ENCODE measurements at regions not wholly inside any gene's neighbourhood (a gene's known extent, or its start where the extent isn't known, plus 50 kb on each side); places are given as distances from the start of the nearest gene placed in this dataset.
"Not testable (repeated sequence)": the region's sequence is repeated elsewhere in the genome, so short reads cannot be mapped to it uniquely, and the experiment has no call there.

- no peaks in the 10 kb centered on the region for H3K4me1 ChIP-seq (ENCODE audit: control insufficient read depth in 2 of 2, insufficient read depth in 2 of 2, low read length in 2 of 2)
- no peak for DNase-seq
- TF ChIP-seq CTCF (IDR thresholded peaks at IDR 0.05) (no peak), EZH2 (IDR thresholded peaks at IDR 0.05; ENCODE audit: borderline replicate concordance, insufficient read depth, low read depth, low read length, poor library complexity, severe bottlenecking) (no peak)
- H3K27ac ChIP-seq (ENCODE audit: low read length in 2 of 2), result no peak overlapping the region
- H3K4me3 ChIP-seq (ENCODE audit: control extremely low read depth in 1 of 5, extremely low read depth in 1 of 5, insufficient read depth in 1 of 5, low read depth in 2 of 5, low read length in 4 of 5), result no peak overlapping the region
- Mint-ChIP-seq H3K4me1 (no peaks in the 10 kb centered on the region), H3K27me3 (no peaks in the 10 kb centered on the region), H3K4me3 (no peak overlapping the region), H3K27ac (no peak overlapping the region), H3K9me3 (ENCODE audit: insufficient read depth) (peaks cover 3% of the 10 kb centered on the region)
- no peaks in the 10 kb centered on the region for H3K79me2 ChIP-seq (ENCODE audit: control insufficient read depth, insufficient read depth, low read length)
- ChIA-PET POLR2A (no interaction called here), CTCF (no interaction called here)
- no peak overlapping the region for H2AFZ ChIP-seq (ENCODE audit: insufficient read depth, low read depth, low read length, poor library complexity, severe bottlenecking)
- H3K9me3 ChIP-seq (ENCODE audit: control extremely low read depth in 1 of 3, control insufficient read depth in 2 of 3, insufficient read depth in 1 of 3, low read length in 2 of 3), result peaks cover 0 to 4% (median 0%) of the 10 kb centered on the region in 3 donors
- no peak for ATAC-seq (ENCODE audit: low read depth)
- no peaks in the 10 kb centered on the region for H4K20me1 ChIP-seq (ENCODE audit: control insufficient read depth, insufficient read depth, low read length, poor library complexity, severe bottlenecking)
- no peak overlapping the region for H3K9ac ChIP-seq (ENCODE audit: low read length)
- no peak overlapping the region for H3K4me2 ChIP-seq (replicated peaks; ENCODE audit: low read depth, low read length, poor library complexity, severe bottlenecking)
- H3K27me3 ChIP-seq (replicated peaks in 1 of 4; ENCODE audit: control extremely low read depth in 1 of 4, control insufficient read depth in 3 of 4, insufficient read depth in 4 of 4, low read length in 3 of 4), result no peaks in the 10 kb centered on the region
- H3K36me3 ChIP-seq (replicated peaks in 1 of 2; ENCODE audit: control extremely low read depth in 1 of 2, control insufficient read depth in 1 of 2, extremely low read depth in 1 of 2, insufficient read depth in 2 of 2, low read length in 1 of 2), result no peaks in the 10 kb centered on the region
- intact Hi-C loops (cut with micrococcal nuclease), result no loop called here
- WGBS (ENCODE audit: insufficient coverage), result no CpG with 5 or more reads among the region's 5 CpGs
These were observed 57.3 kb upstream of the NOVA1 start for GRCh38 chr14:26655128-26655527.

GRCh38 chr14:26663506-26663905, 65.7 kb upstream of the NOVA1 start:
- no peak overlapping the region for H3K27ac Mint-ChIP-seq
- no peaks in the 10 kb centered on the region for H4K20me1 ChIP-seq (ENCODE audit: control insufficient read depth, insufficient read depth, low read length, poor library complexity, severe bottlenecking)
- no peaks in the 10 kb centered on the region for H3K79me2 ChIP-seq (ENCODE audit: control insufficient read depth, insufficient read depth, low read length)
- no peak overlapping the region for H3K27ac ChIP-seq (ENCODE audit: low read length in 2 of 2)
- intact Hi-C loops (cut with micrococcal nuclease), result no loop called here
- peaks cover 10% of the 10 kb centered on the region for H3K9me3 Mint-ChIP-seq (ENCODE audit: insufficient read depth)
- no peaks in the 10 kb centered on the region for H3K27me3 ChIP-seq (replicated peaks in 1 of 4; ENCODE audit: control extremely low read depth in 1 of 4, control insufficient read depth in 3 of 4, insufficient read depth in 4 of 4, low read length in 3 of 4)
- no CpG with 5 or more reads among the region's 1 CpG for WGBS (ENCODE audit: insufficient coverage)
- no peaks in the 10 kb centered on the region for H3K4me1 Mint-ChIP-seq
- no peaks in the 10 kb centered on the region for H3K4me1 ChIP-seq (ENCODE audit: control insufficient read depth in 2 of 2, insufficient read depth in 2 of 2, low read length in 2 of 2)
- no peaks in the 10 kb centered on the region for H3K36me3 ChIP-seq (replicated peaks in 1 of 2; ENCODE audit: control extremely low read depth in 1 of 2, control insufficient read depth in 1 of 2, extremely low read depth in 1 of 2, insufficient read depth in 2 of 2, low read length in 1 of 2)
- TF ChIP-seq EZH2 (IDR thresholded peaks at IDR 0.05; ENCODE audit: borderline replicate concordance, insufficient read depth, low read depth, low read length, poor library complexity, severe bottlenecking) (no peak), CTCF (IDR thresholded peaks at IDR 0.05) (no peak)
- H3K4me3 ChIP-seq (ENCODE audit: control extremely low read depth in 1 of 5, extremely low read depth in 1 of 5, insufficient read depth in 1 of 5, low read depth in 2 of 5, low read length in 4 of 5), result no peak overlapping the region
- peaks cover 0 to 10% (median 0%) of the 10 kb centered on the region in 3 donors for H3K9me3 ChIP-seq (ENCODE audit: control extremely low read depth in 1 of 3, control insufficient read depth in 2 of 3, insufficient read depth in 1 of 3, low read length in 2 of 3)
- H2AFZ ChIP-seq (ENCODE audit: insufficient read depth, low read depth, low read length, poor library complexity, severe bottlenecking), result no peak overlapping the region
- no peak overlapping the region for H3K4me3 Mint-ChIP-seq
- H3K4me2 ChIP-seq (replicated peaks; ENCODE audit: low read depth, low read length, poor library complexity, severe bottlenecking), result no peak overlapping the region
- DNase-seq (no peak), ATAC-seq (ENCODE audit: low read depth) (no peak)
- ChIA-PET POLR2A (no interaction called here), CTCF (no interaction called here)
- H3K27me3 Mint-ChIP-seq, result no peaks in the 10 kb centered on the region
- H3K9ac ChIP-seq (ENCODE audit: low read length), result no peak overlapping the region

- not testable (repeated sequence) for H3K27ac Mint-ChIP-seq
These were observed 81.0 kb upstream of the NOVA1 start for GRCh38 chr14:26678732-26679420.

More at GRCh38 chr14:26678732-26679420, 81.0 kb upstream of the NOVA1 start:
- H4K20me1 ChIP-seq (ENCODE audit: control insufficient read depth, insufficient read depth, low read length, poor library complexity, severe bottlenecking); CTCF ChIA-PET; H3K4me1 Mint-ChIP-seq; intact Hi-C loops (cut with micrococcal nuclease); H3K36me3 ChIP-seq (replicated peaks in 1 of 2; ENCODE audit: control extremely low read depth in 1 of 2, control insufficient read depth in 1 of 2, extremely low read depth in 1 of 2, insufficient read depth in 2 of 2, low read length in 1 of 2); H3K9me3 Mint-ChIP-seq (ENCODE audit: insufficient read depth); H3K27ac ChIP-seq (ENCODE audit: low read length in 2 of 2); H3K9me3 ChIP-seq (ENCODE audit: control extremely low read depth in 1 of 3, control insufficient read depth in 2 of 3, insufficient read depth in 1 of 3, low read length in 2 of 3); H3K4me1 ChIP-seq (ENCODE audit: control insufficient read depth in 2 of 2, insufficient read depth in 2 of 2, low read length in 2 of 2); H3K27me3 Mint-ChIP-seq; H3K4me3 ChIP-seq (ENCODE audit: control extremely low read depth in 1 of 5, extremely low read depth in 1 of 5, insufficient read depth in 1 of 5, low read depth in 2 of 5, low read length in 4 of 5); DNase-seq; POLR2A ChIA-PET; ATAC-seq (ENCODE audit: low read depth); H3K4me2 ChIP-seq (replicated peaks; ENCODE audit: low read depth, low read length, poor library complexity, severe bottlenecking); H3K9ac ChIP-seq (ENCODE audit: low read length); H3K27me3 ChIP-seq (replicated peaks in 1 of 4; ENCODE audit: control extremely low read depth in 1 of 4, control insufficient read depth in 3 of 4, insufficient read depth in 4 of 4, low read length in 3 of 4); H2AFZ ChIP-seq (ENCODE audit: insufficient read depth, low read depth, low read length, poor library complexity, severe bottlenecking); H3K4me3 Mint-ChIP-seq; H3K79me2 ChIP-seq (ENCODE audit: control insufficient read depth, insufficient read depth, low read length): not testable (repeated sequence)
- WGBS (ENCODE audit: insufficient coverage), result 97% methylated on average over 11 of the region's 31 CpGs
